Ovary (tissue), 7 donors: ENCODE measurements at regions not wholly inside any gene's neighbourhood (a gene's known extent, or its start where the extent isn't known, plus 50 kb on each side); places are given as distances from the start of the nearest gene placed in this dataset.

Experiments used
- DNase-seq, 5 donors: peaks; one replicate each; pipeline ENCODE4 v3.0.0-alpha.2; 2019 to 2020
- H3K27ac ChIP-seq, 2 donors: fragments of 200-600 bp; one replicate each; pipeline versions ENCODE4 v1.5.1 to v1.8.0; 2019 to 2022
- H3K27me3 ChIP-seq: fragments of 200-600 bp; one replicate; pipeline ENCODE4 v1.8.0; 2022
- H3K36me3 ChIP-seq: fragments of 200-600 bp; sonication (generic); one replicate; pipeline ENCODE4 v1.5.1; 2019
- H3K4me1 ChIP-seq: one replicate; pipeline ENCODE4 v1.8.1; 2013; ENCODE audit warnings: mild to moderate bottlenecking, moderate library complexity; ENCODE audit not compliant: insufficient read depth
- H3K4me3 ChIP-seq: fragments of 200-600 bp; sonication (generic); one replicate; pipeline ENCODE4 v1.5.1; 2017
- H3K9me3 ChIP-seq, 2 donors: fragments of 200-600 bp in 1 of 2; sonication (generic) in 1 of 2; one replicate each; pipeline versions ENCODE4 v1.5.1 to v1.8.1; 2013 to 2019; ENCODE audit warnings: mild to moderate bottlenecking in 1 of 2, moderate library complexity in 1 of 2
- EP300 ChIP-seq: sonication (generic); formaldehyde crosslinking; IDR thresholded peaks from one replicate; pipeline ENCODE4 v1.6.1; 2017; ENCODE audit warnings: antibody characterized with exemption
- POLR2A ChIP-seq: fragments of 450-650 bp; IDR thresholded peaks from one replicate; pipeline ENCODE4 v1.6.1; 2017; ENCODE audit warnings: antibody characterized with exemption, mild to moderate bottlenecking, moderate library complexity
- WGBS, 3 donors: extraction: QIAGEN DNeasy Blood & Tissue Kit in 1 of 3; methylation state at CpG; one replicate each; pipeline versions ENCODE4 v1.1.5 to v1.1.7; 2013 to 2017; 5-methylcytosine and 5-hydroxymethylcytosine counted together
- intact Hi-C, 4 donors: fragments of 100-400 bp; cut with DNase I; formaldehyde crosslinking; loops; one replicate each; pipeline versions ENCODE4 v1.11.0 to v1.15.1; 2022 to 2023
- TF ChIP-seq, protein P1 (sequence below), 3 donors: fragments of 450-650 bp in 2 of 3; fragments of 200-600 bp in 1 of 3; IDR thresholded peaks; one replicate each; pipeline versions ENCODE4 v1.5.1 to v1.8.0; 2016 to 2022; ENCODE audit warnings: antibody characterized with exemption in 3 of 3, mild to moderate bottlenecking in 1 of 3
- donor health status: DM: no; HTN: no; CAD: no; lungs with moderate emphysema.
- donor health status: DM: no; HTN: no; CAD: no.
- donor health status: Bipolar disorder and iron deficiency.
- donor health status: DM: no; HTN: no; CAD: no.
- donor health status: DM: yes; HTN: yes; CAD: no.

DNA sequence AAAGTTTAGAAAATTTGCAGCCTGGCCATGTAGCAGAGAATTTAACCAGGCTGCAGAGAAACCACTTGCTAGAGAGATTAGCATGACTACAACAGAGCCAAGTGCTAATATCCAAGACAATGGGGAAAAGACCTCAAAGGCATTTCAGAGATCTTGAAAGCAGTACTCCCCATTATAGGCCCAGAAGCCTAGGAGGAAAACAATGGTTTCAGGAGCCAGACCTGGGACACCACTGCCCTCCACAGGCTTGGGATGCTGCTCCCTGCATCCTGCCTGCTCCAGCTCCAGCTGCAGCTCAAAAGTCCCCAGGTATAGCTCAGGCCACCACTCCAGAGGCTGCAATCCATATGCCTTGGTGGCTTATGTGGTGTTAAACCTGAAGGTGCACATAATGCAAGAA is 101.5 kb upstream of the TMEM72 start:
- Histone ChIP-seq H3K9me3 (no peaks in the 10 kb centered on the region), H3K27ac (no peak overlapping the region), H3K4me3 (no peak overlapping the region), H3K27me3 (no peaks in the 10 kb centered on the region), H3K36me3 (no peaks in the 10 kb centered on the region), H3K4me1 (peaks cover 11% of the 10 kb centered on the region)
- no peak for TF ChIP-seq EP300
- TF ChIP-seq POLR2A, result no peak
- TF ChIP-seq, protein P1, sequence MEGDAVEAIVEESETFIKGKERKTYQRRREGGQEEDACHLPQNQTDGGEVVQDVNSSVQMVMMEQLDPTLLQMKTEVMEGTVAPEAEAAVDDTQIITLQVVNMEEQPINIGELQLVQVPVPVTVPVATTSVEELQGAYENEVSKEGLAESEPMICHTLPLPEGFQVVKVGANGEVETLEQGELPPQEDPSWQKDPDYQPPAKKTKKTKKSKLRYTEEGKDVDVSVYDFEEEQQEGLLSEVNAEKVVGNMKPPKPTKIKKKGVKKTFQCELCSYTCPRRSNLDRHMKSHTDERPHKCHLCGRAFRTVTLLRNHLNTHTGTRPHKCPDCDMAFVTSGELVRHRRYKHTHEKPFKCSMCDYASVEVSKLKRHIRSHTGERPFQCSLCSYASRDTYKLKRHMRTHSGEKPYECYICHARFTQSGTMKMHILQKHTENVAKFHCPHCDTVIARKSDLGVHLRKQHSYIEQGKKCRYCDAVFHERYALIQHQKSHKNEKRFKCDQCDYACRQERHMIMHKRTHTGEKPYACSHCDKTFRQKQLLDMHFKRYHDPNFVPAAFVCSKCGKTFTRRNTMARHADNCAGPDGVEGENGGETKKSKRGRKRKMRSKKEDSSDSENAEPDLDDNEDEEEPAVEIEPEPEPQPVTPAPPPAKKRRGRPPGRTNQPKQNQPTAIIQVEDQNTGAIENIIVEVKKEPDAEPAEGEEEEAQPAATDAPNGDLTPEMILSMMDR (IDR thresholded peaks at IDR 0.05), result no peak
- DNase-seq, result no peak
- intact Hi-C loops, result no loop called here

DNA sequence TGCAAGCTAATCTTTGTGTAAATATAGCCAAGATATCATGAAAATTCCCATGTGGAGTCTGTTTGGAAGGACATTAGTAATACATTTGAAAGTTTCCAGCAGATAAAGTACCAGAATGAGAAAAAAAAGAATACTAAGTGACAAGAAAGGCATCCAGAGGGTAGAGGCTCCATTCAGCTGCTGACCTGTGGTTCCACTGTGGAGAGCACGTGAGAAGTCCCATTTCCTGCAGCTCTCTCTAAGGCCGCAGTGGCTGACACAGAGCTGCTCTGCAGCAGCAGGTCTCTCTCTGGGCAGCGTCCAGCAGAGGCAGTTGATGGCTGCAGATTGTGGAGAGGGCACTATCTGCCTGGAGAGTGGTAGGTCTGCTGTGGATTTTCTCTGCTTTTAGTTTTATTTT is 100.1 kb upstream of the TMEM72 start:
- intact Hi-C loops, result no loop called here
- TF ChIP-seq, protein P1 (IDR thresholded peaks at IDR 0.05), result no peak
- TF ChIP-seq EP300, result no peak
- no peak for TF ChIP-seq POLR2A
- WGBS, 3 donors, result 15 to 26% (median 25%) methylated on average over 3 of the region's 3 CpGs

GRCh38 chr10:44813201-44813600 is 97.9 kb upstream of the TMEM72 start:
- Histone ChIP-seq H3K36me3 (no peaks in the 10 kb centered on the region), H3K27me3 (no peaks in the 10 kb centered on the region), H3K4me3 (no peak overlapping the region), H3K4me1 (peaks cover 10% of the 10 kb centered on the region), H3K27ac (no peak overlapping the region), H3K9me3 (no peaks in the 10 kb centered on the region)
- 93 to 96% (median 95%) methylated on average over 3 of the region's 3 CpGs for WGBS, 3 donors
- intact Hi-C loops, result no loop called here
- no peak for TF ChIP-seq POLR2A
- TF ChIP-seq EP300, result no peak
- TF ChIP-seq, protein P1 (IDR thresholded peaks at IDR 0.05), result no peak
- DNase-seq, result no peak

More for the DNA sequence above, 100.1 kb upstream of the TMEM72 start:
- H3K4me1 ChIP-seq, result peaks cover 8% of the 10 kb centered on the region
- no peak overlapping the region for H3K4me3 ChIP-seq
- no peaks in the 10 kb centered on the region for H3K36me3 ChIP-seq
- no peaks in the 10 kb centered on the region for H3K27me3 ChIP-seq
- no peaks in the 10 kb centered on the region for H3K9me3 ChIP-seq
- no peak overlapping the region for H3K27ac ChIP-seq
- DNase-seq, result no peak

DNA sequence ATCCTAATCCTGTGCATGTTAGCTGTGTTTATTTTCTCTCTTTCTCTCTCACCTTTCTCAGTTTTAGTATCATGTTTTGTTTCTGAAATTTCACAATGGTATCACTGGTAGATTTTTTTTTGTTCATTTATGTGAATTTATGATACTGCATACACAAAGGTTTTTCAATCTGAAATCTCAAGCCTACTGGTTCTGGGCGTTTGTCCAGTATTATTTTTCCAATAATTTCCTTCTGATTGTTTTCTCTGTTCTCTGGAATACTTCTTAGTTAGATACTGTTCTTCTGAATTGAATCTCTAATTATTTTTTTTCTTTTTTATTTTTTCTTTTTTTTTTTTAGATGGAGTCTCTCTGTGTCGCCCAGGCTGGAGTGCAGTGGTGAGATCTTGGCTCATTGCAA is 96.2 kb upstream of the TMEM72 start:
- intact Hi-C loops, result no loop called here
- Histone ChIP-seq H3K4me1 (peaks cover 19% of the 10 kb centered on the region), H3K4me3 (no peak overlapping the region), H3K36me3 (no peaks in the 10 kb centered on the region), H3K27ac (no peak overlapping the region), H3K9me3 (no peaks in the 10 kb centered on the region), H3K27me3 (no peaks in the 10 kb centered on the region)
- 16 to 55% (median 46%) methylated on average over 2 of the region's 2 CpGs for WGBS, 3 donors
- TF ChIP-seq, protein P1 (IDR thresholded peaks at IDR 0.05), result no peak
- TF ChIP-seq EP300 (no peak), POLR2A (no peak)
- DNase-seq, result no peak
